Astrocyte (in vitro differentiated cells and primary cell): ENCODE measurements at regions not wholly inside any gene's neighbourhood (a gene's known extent, or its start where the extent isn't known, plus 50 kb on each side); places are given as distances from the start of the nearest gene placed in this dataset.

Experiments
- DNase-seq: peaks from one replicate; pipeline ENCODE4 v3.0.0-alpha.2; 2010; ENCODE audit warnings: low read depth
- FAIRE-seq: peaks from 2 replicates; lab custom pipeline; 2011; peaks lifted over from hg19 to GRCh38; lab: Jason Lieb, UNC
- H2AFZ ChIP-seq: 2 replicates; pipeline ENCODE4 v1.6.0; 2012; ENCODE audit warnings: low read depth, low read length, inconsistent platforms
- H3K27ac ChIP-seq: 2 replicates; pipeline ENCODE4 v1.5.1; 2011; ENCODE audit warnings: low read depth, low read length, inconsistent platforms
- H3K27me3 ChIP-seq: 2 replicates; pipeline ENCODE4 v1.6.0; 2011; ENCODE audit warnings: low read length, inconsistent platforms; ENCODE audit not compliant: insufficient read depth
- H3K36me3 ChIP-seq: 2 replicates; pipeline ENCODE4 v1.5.1; 2011; ENCODE audit warnings: low read length, inconsistent platforms; ENCODE audit not compliant: insufficient read depth
- H3K4me1 ChIP-seq: 2 replicates; pipeline ENCODE4 v1.5.1; 2011; ENCODE audit warnings: low read length, inconsistent platforms; ENCODE audit not compliant: insufficient read depth
- H3K4me2 ChIP-seq: 2 replicates; pipeline ENCODE4 v1.6.0; 2012; ENCODE audit warnings: low read length, inconsistent platforms
- H3K4me3 ChIP-seq: 2 replicates; pipeline ENCODE4 v1.5.1; 2011; ENCODE audit warnings: low read depth, mild to moderate bottlenecking, low read length, inconsistent platforms; ENCODE audit not compliant: insufficient read depth
- H3K79me2 ChIP-seq: 2 replicates; pipeline ENCODE4 v1.6.0; 2012; ENCODE audit warnings: mild to moderate bottlenecking, low read length, inconsistent platforms; ENCODE audit not compliant: insufficient read depth
- H3K9ac ChIP-seq: 2 replicates; pipeline ENCODE4 v1.6.0; 2012; ENCODE audit warnings: mild to moderate bottlenecking, low read length, inconsistent platforms
- H3K9me3 ChIP-seq: 2 replicates; pipeline ENCODE4 v1.5.1; 2012; ENCODE audit warnings: low read depth, mild to moderate bottlenecking, low read length, inconsistent platforms; ENCODE audit not compliant: insufficient read depth
- H4K20me1 ChIP-seq: 2 replicates; pipeline ENCODE4 v1.6.0; 2012; ENCODE audit warnings: low read length, inconsistent platforms; ENCODE audit not compliant: insufficient read depth
- H3K27ac Mint-ChIP-seq: one replicate; pipeline ENCODE4 v1.8.0; 2021; ENCODE audit warnings: mild to moderate bottlenecking, mixed read lengths; ENCODE audit not compliant: unreplicated experiment
- H3K27me3 Mint-ChIP-seq: one replicate; pipeline ENCODE4 v1.8.0; 2021; ENCODE audit warnings: low read depth, mixed read lengths; ENCODE audit not compliant: unreplicated experiment
- H3K36me3 Mint-ChIP-seq: one replicate; pipeline ENCODE4 v1.8.0; 2021; ENCODE audit warnings: low read depth, mixed read lengths; ENCODE audit not compliant: unreplicated experiment
- H3K4me1 Mint-ChIP-seq: one replicate; pipeline ENCODE4 v1.8.0; 2021; ENCODE audit warnings: low read depth, mixed read lengths; ENCODE audit not compliant: unreplicated experiment
- H3K4me3 Mint-ChIP-seq: one replicate; pipeline ENCODE4 v1.8.0; 2021; ENCODE audit warnings: mild to moderate bottlenecking, moderate library complexity, mixed read lengths; ENCODE audit not compliant: unreplicated experiment
- H3K9me3 Mint-ChIP-seq: one replicate; pipeline ENCODE4 v1.8.0; 2021; ENCODE audit warnings: mild to moderate bottlenecking, mixed read lengths; ENCODE audit not compliant: unreplicated experiment
- CTCF ChIP-seq: IDR thresholded peaks from 2 replicates; pipeline ENCODE4 v1.5.1; 2011; ENCODE audit warnings: low read depth, mild to moderate bottlenecking, inconsistent platforms, low read length, moderate library complexity; ENCODE audit not compliant: insufficient read depth
- EZH2 ChIP-seq: IDR thresholded peaks from 2 replicates; pipeline ENCODE4 v1.6.1; 2012; ENCODE audit warnings: mild to moderate bottlenecking, low read length, inconsistent platforms; ENCODE audit not compliant: insufficient read depth

DNA sequence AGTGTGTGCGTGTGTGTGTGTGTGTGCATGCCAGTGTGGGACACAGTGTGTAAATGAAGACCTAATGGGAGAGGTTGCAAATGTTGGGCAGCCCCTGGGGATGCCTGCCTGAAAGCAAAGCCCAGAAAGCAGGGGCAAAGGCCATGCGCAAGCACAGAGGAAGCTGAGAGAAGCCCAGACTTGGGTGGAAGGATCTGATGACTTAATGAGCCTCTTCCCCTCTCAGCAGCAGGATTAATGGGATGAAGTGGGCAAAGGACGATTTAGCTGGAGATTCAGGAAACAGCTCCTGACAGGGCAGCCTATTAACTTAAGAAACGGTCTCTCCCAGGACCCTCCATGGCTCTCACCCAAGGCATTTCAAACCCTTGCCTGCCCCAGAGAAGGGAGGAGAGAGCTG lies 107.3 kb downstream of the EFNB1 start:
- H3K4me3 Mint-ChIP-seq, result no peak overlapping the region
- no peaks in the 10 kb centered on the region for H3K36me3 Mint-ChIP-seq
- H3K36me3 ChIP-seq, result no peaks in the 10 kb centered on the region
- H3K9me3 ChIP-seq, result no peaks in the 10 kb centered on the region
- no peak overlapping the region for H3K4me3 ChIP-seq
- peak overlapping the region; percentile 35 for H3K4me2 ChIP-seq
- H3K27me3 ChIP-seq, result no peaks in the 10 kb centered on the region
- peaks cover 14% of the 10 kb centered on the region for H3K4me1 Mint-ChIP-seq
- no peak for DNase-seq
- no peaks in the 10 kb centered on the region for H3K9me3 Mint-ChIP-seq
- H2AFZ ChIP-seq, result peak overlapping the region; percentile 37
- H3K27me3 Mint-ChIP-seq, result no peaks in the 10 kb centered on the region
- no peak for FAIRE-seq
- H3K4me1 ChIP-seq, result peaks cover 30% of the 10 kb centered on the region
- no peak overlapping the region for H3K27ac ChIP-seq
- H3K9ac ChIP-seq, result peak overlapping the region; percentile 37
- no peaks in the 10 kb centered on the region for H4K20me1 ChIP-seq
- TF ChIP-seq EZH2, result no peak
- no peak for TF ChIP-seq CTCF
- no peaks in the 10 kb centered on the region for H3K79me2 ChIP-seq
- peak overlapping the region; percentile 77 for H3K27ac Mint-ChIP-seq

- no peak overlapping the region for H3K27ac ChIP-seq
- no peak overlapping the region for H3K4me2 ChIP-seq
- no peaks in the 10 kb centered on the region for H4K20me1 ChIP-seq
- DNase-seq (no peak), FAIRE-seq (no peak)
- H3K9me3 ChIP-seq, result no peaks in the 10 kb centered on the region
- TF ChIP-seq CTCF (no peak), EZH2 (no peak)
- H3K36me3 ChIP-seq, result no peaks in the 10 kb centered on the region
- H3K4me1 ChIP-seq, result peaks cover 28% of the 10 kb centered on the region
- no peak overlapping the region for H3K4me3 ChIP-seq
- H3K4me1 Mint-ChIP-seq, result peaks cover 16% of the 10 kb centered on the region
- no peaks in the 10 kb centered on the region for H3K79me2 ChIP-seq
- no peak overlapping the region for H3K9ac ChIP-seq
- H3K9me3 Mint-ChIP-seq, result no peaks in the 10 kb centered on the region
- H3K4me3 Mint-ChIP-seq, result no peak overlapping the region
- H2AFZ ChIP-seq, result no peak overlapping the region
- no peaks in the 10 kb centered on the region for H3K36me3 Mint-ChIP-seq
- no peaks in the 10 kb centered on the region for H3K27me3 Mint-ChIP-seq
- H3K27ac Mint-ChIP-seq, result no peak overlapping the region
- H3K27me3 ChIP-seq, result no peaks in the 10 kb centered on the region
Observed at GRCh38 chrX:68935362-68935761, 106.5 kb downstream of the EFNB1 start.

DNA sequence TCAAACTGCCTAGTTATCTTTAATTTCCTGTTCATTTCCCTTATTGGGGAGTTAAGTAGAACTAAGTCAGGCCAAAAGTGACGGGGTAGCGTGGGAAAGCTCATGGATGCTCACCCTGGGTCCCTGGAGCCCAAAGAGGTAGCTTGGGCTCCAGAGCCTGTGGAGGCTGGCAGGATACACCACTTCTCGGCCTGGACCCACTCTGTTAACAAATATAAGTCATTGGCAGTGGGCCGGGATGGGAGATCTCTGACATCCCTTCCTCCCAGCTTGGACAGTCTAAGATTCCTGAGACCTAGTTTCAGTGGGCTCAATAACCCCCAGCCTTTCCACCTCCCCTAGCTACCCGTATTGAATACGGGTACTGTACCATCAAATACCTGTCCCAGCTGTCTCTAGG lies 106.1 kb downstream of the EFNB1 start:
- H3K9ac ChIP-seq, result no peak overlapping the region
- H3K36me3 ChIP-seq, result no peaks in the 10 kb centered on the region
- Mint-ChIP-seq H3K4me1 (peaks cover 17% of the 10 kb centered on the region), H3K9me3 (no peaks in the 10 kb centered on the region), H3K4me3 (no peak overlapping the region), H3K27me3 (no peaks in the 10 kb centered on the region), H3K27ac (no peak overlapping the region), H3K36me3 (no peaks in the 10 kb centered on the region)
- H3K9me3 ChIP-seq, result no peaks in the 10 kb centered on the region
- H3K27me3 ChIP-seq, result no peaks in the 10 kb centered on the region
- no peak overlapping the region for H3K4me2 ChIP-seq
- DNase-seq, result no peak
- no peak overlapping the region for H2AFZ ChIP-seq
- TF ChIP-seq EZH2, result no peak
- TF ChIP-seq CTCF, result no peak
- no peaks in the 10 kb centered on the region for H3K79me2 ChIP-seq
- no peak overlapping the region for H3K27ac ChIP-seq
- H3K4me3 ChIP-seq, result no peak overlapping the region
- FAIRE-seq, result no peak
- no peaks in the 10 kb centered on the region for H4K20me1 ChIP-seq
- H3K4me1 ChIP-seq, result peaks cover 30% of the 10 kb centered on the region
